GM18502 (cell line): ENCODE measurements at regions not wholly inside any gene's neighbourhood (a gene's known extent, or its start where the extent isn't known, plus 50 kb on each side); places are given as distances from the start of the nearest gene placed in this dataset.
A peak's percentile ranks its signal among the peaks of the same experiment; 100 is the strongest.
"Not testable (repeated sequence)": the region's sequence is repeated elsewhere in the genome, so short reads cannot be mapped to it uniquely, and the experiment has no call there.

Experiments used
- ATAC-seq: cut with Tn5 transposase; IDR thresholded peaks from one replicate; pipeline ENCODE4 v1.9.1; 2021; ENCODE audit warnings: mild to moderate bottlenecking; ENCODE audit not compliant: unreplicated experiment, poor library complexity

GRCh38 chr12:11976005-11976404, 94.7 kb upstream of the BCL2L14 start:
- no peak for ATAC-seq

GRCh38 chr12:11978726-11979384, 91.9 kb upstream of the BCL2L14 start:
- no peak for ATAC-seq

- ATAC-seq = no peak
These were observed 90.6 kb upstream of the BCL2L14 start for GRCh38 chr12:11980115-11980514.

GRCh38 chr12:11981121-11981733, 89.5 kb upstream of the BCL2L14 start:
- peak; percentile 85 for ATAC-seq

GRCh38 chr12:11984417-11984816, 86.3 kb upstream of the BCL2L14 start:
- ATAC-seq = no peak

- ATAC-seq = no peak
These were observed 84.6 kb upstream of the BCL2L14 start for GRCh38 chr12:11986165-11986564.

GRCh38 chr12:11987901-11988300, 82.8 kb upstream of the BCL2L14 start:
- ATAC-seq = no peak

GRCh38 chr12:11991604-11992003, 79.1 kb upstream of the BCL2L14 start:
- no peak for ATAC-seq

GRCh38 chr12:11992515-11992914, 78.2 kb upstream of the BCL2L14 start:
- ATAC-seq = no peak

GRCh38 chr12:11998307-11998943, 72.3 kb upstream of the BCL2L14 start:
- not testable (repeated sequence) for ATAC-seq

- ATAC-seq = no peak
These were observed 71.8 kb upstream of the BCL2L14 start for GRCh38 chr12:11998944-11999315.

GRCh38 chr12:12003609-12004008, 67.1 kb upstream of the BCL2L14 start:
- ATAC-seq = no peak

- ATAC-seq = no peak
These were observed 66.2 kb upstream of the BCL2L14 start for GRCh38 chr12:12004524-12004923.

- ATAC-seq = no peak
These were observed 63.6 kb upstream of the BCL2L14 start for GRCh38 chr12:12007001-12007712.

GRCh38 chr12:12007713-12008231, 63.0 kb upstream of the BCL2L14 start:
- ATAC-seq = no peak

GRCh38 chr12:12008232-12008850, 62.4 kb upstream of the BCL2L14 start:
- ATAC-seq = no peak

GRCh38 chr12:12008931-12009611, 61.7 kb upstream of the BCL2L14 start:
- peak; percentile 55 for ATAC-seq

- not testable (repeated sequence) for ATAC-seq
These were observed 60.9 kb upstream of the BCL2L14 start for GRCh38 chr12:12009749-12010276.

GRCh38 chr12:12010277-12011039, 60.3 kb upstream of the BCL2L14 start:
- ATAC-seq = peak; percentile 45
